Fibroblast of lung (primary cell): ENCODE measurements at regions not wholly inside any gene's neighbourhood (a gene's known extent, or its start where the extent isn't known, plus 50 kb on each side); places are given as distances from the start of the nearest gene placed in this dataset.
"Not testable (repeated sequence)": the region's sequence is repeated elsewhere in the genome, so short reads cannot be mapped to it uniquely, and the experiment has no call there.

ENCODE experiments used
- EZH2 ChIP-seq: IDR thresholded peaks from 2 replicates; pipeline ENCODE4 v1.5.1; 2012; ENCODE audit warnings: low read length, control low read depth, mild to moderate bottlenecking; ENCODE audit errors: missing control alignments
- TF ChIP-seq, protein P1 (sequence below), 2 donors: IDR thresholded peaks in 1 of 2; conservative IDR thresholded peaks in 1 of 2; 1 replicate in 1 of 2; 2 replicates in 1 of 2; pipeline ENCODE4 v1.5.1; 2011 to 2012; ENCODE audit warnings: low read length in 2 of 2, control low read depth in 1 of 2, inconsistent platforms in 1 of 2, low read depth in 1 of 2, mild to moderate bottlenecking in 1 of 2

DNA sequence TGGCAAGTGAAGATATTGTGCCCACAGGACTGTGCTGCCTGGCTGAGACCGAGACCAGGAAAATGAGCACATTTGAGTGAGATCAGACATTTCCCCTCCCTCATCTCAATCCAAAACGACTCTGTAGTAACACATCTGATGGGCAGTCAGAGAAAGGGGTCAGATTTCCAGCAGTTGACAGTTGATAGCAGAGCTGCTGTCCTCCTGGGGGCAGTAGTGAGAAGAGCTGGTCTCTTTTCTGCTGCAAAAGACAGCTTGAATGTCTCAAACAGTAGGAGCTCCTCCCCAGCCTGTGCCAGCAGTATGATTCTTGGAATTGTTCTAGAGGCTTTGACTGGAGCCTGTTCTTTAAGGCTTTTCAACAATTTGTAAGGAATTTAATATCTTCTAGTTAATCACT lies 1396.3 kb downstream of the RPIA start:
- TF ChIP-seq, protein P1, sequence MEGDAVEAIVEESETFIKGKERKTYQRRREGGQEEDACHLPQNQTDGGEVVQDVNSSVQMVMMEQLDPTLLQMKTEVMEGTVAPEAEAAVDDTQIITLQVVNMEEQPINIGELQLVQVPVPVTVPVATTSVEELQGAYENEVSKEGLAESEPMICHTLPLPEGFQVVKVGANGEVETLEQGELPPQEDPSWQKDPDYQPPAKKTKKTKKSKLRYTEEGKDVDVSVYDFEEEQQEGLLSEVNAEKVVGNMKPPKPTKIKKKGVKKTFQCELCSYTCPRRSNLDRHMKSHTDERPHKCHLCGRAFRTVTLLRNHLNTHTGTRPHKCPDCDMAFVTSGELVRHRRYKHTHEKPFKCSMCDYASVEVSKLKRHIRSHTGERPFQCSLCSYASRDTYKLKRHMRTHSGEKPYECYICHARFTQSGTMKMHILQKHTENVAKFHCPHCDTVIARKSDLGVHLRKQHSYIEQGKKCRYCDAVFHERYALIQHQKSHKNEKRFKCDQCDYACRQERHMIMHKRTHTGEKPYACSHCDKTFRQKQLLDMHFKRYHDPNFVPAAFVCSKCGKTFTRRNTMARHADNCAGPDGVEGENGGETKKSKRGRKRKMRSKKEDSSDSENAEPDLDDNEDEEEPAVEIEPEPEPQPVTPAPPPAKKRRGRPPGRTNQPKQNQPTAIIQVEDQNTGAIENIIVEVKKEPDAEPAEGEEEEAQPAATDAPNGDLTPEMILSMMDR (conservative IDR thresholded peaks at IDR 0.05 in 1 of 2, IDR thresholded peaks at IDR 0.05 in 1 of 2; ENCODE audit: low read depth in 1 of 2, low read length in 2 of 2): peak in 1 of 2 donors; percentile 4
- TF ChIP-seq EZH2: not testable (repeated sequence)
